ENCODE measurements at regions not wholly inside any gene's neighbourhood (a gene's known extent, or its start where the extent isn't known, plus 50 kb on each side); places are given as distances from the start of the nearest gene placed in this dataset.

- TF ChIP-seq CTCF (IDR thresholded peaks at IDR 0.05 in 8 of 11, conservative IDR thresholded peaks at IDR 0.05 in 3 of 11) (peak in 3 of 11 experiments; percentile 21 to 31 (median 28)), POLR2A (IDR thresholded peaks at IDR 0.05) (no peak)
Measured at GRCh38 chr2:199596549-199596948, 138.8 kb upstream of the SATB2 start.

Data from spleen (tissue), 7 donors.